Spleen (tissue), 7 donors: ENCODE measurements at regions not wholly inside any gene's neighbourhood (a gene's known extent, or its start where the extent isn't known, plus 50 kb on each side); places are given as distances from the start of the nearest gene placed in this dataset.

Experiments used
- CTCF ChIP-seq, 11 experiments: fragments of 200-600 bp in 7 of 11; fragments of 450-650 bp in 4 of 11; sonication (generic) in 4 of 11; IDR thresholded peaks in 8 of 11; conservative IDR thresholded peaks in 3 of 11; 1 replicate in 7 of 11; 2 replicates in 4 of 11; pipeline versions ENCODE4 v1.4.0 to v1.8.0; 2016 to 2021; ENCODE audit warnings: antibody characterized with exemption in 11 of 11, inconsistent platforms in 4 of 11, mild to moderate bottlenecking in 1 of 11
- POLR2AphosphoS5 ChIP-seq, 3 donors: sonication (generic); formaldehyde crosslinking; IDR thresholded peaks; one replicate each; pipeline ENCODE4 v1.5.1; 2017; ENCODE audit warnings: antibody characterized with exemption in 3 of 3
- donor health status: DM: no; HTN: no; CAD: no; lungs with moderate emphysema.
- donor health status: DM: no; HTN: no; CAD: no.
- donor health status: DM: no; HTN: no; CAD: no.

GRCh38 chr22:27108425-27109114 is 451.2 kb downstream of the MIAT start:
- TF ChIP-seq CTCF (IDR thresholded peaks at IDR 0.05 in 8 of 11, conservative IDR thresholded peaks at IDR 0.05 in 3 of 11) (no peak), POLR2AphosphoS5 (IDR thresholded peaks at IDR 0.05) (no peak)
